Lower leg skin (tissue), 4 donors: ENCODE measurements at regions not wholly inside any gene's neighbourhood (a gene's known extent, or its start where the extent isn't known, plus 50 kb on each side); places are given as distances from the start of the nearest gene placed in this dataset.

Source experiments
- DNase-seq, 2 donors: peaks; one replicate each; pipeline ENCODE4 v3.0.0-alpha.2; 2019; ENCODE audit warnings: low spot score in 2 of 2
- H3K4me3 ChIP-seq: fragments of 200-600 bp; sonication (generic); 2 replicates; pipeline ENCODE4 v1.5.1; 2017; ENCODE audit warnings: mild to moderate bottlenecking, low read depth; ENCODE audit not compliant: poor library complexity, severe bottlenecking
- CTCF ChIP-seq, 3 donors: fragments of 450-650 bp; IDR thresholded peaks; one replicate each; pipeline ENCODE4 v1.5.1; 2016; ENCODE audit warnings: antibody characterized with exemption in 3 of 3, mild to moderate bottlenecking in 3 of 3, moderate library complexity in 2 of 3
- POLR2A ChIP-seq, 2 donors: fragments of 450-650 bp; IDR thresholded peaks; one replicate each; pipeline ENCODE4 v1.6.1; 2016 to 2017; ENCODE audit warnings: antibody characterized with exemption in 2 of 2, mild to moderate bottlenecking in 1 of 2, moderate library complexity in 1 of 2
- WGBS, 2 donors: methylation state at CpG; one replicate each; pipeline ENCODE4 v1.1.5; 2018; 5-methylcytosine and 5-hydroxymethylcytosine counted together
- intact Hi-C: fragments of 100-400 bp; cut with DNase I; formaldehyde crosslinking; loops from one replicate; pipeline ENCODE4 v1.15.0; 2023; ENCODE audit warnings: low total_unique reads

- TF ChIP-seq CTCF (IDR thresholded peaks at IDR 0.05) (no peak), POLR2A (IDR thresholded peaks at IDR 0.05) (no peak)
- DNase-seq: no peak
- no peak overlapping the region for H3K4me3 ChIP-seq
- WGBS, 2 donors: 90 to 91% methylated on average over 6 of the region's 6 CpGs
- intact Hi-C loops: no loop called here
Observed at GRCh38 chr13:99875391-99875790, 96.2 kb downstream of the ZIC5 start.

GRCh38 chr13:99873832-99874430 lies 97.6 kb downstream of the ZIC5 start:
- DNase-seq: no peak
- intact Hi-C loops: no loop called here
- H3K4me3 ChIP-seq: no peak overlapping the region
- WGBS, 2 donors: 64 to 77% methylated on average over 3 of the region's 3 CpGs
- TF ChIP-seq CTCF (IDR thresholded peaks at IDR 0.05): no peak
- TF ChIP-seq POLR2A (IDR thresholded peaks at IDR 0.05): no peak

GRCh38 chr13:99873141-99873540 lies 98.4 kb downstream of the ZIC5 start:
- 90 to 96% methylated on average over 2 of the region's 2 CpGs for WGBS, 2 donors
- H3K4me3 ChIP-seq: no peak overlapping the region
- DNase-seq: no peak
- intact Hi-C loops: no loop called here
- TF ChIP-seq CTCF (IDR thresholded peaks at IDR 0.05): no peak
- no peak for TF ChIP-seq POLR2A (IDR thresholded peaks at IDR 0.05)

- intact Hi-C loops: no loop called here
- 38 to 39% methylated on average over 6 of the region's 6 CpGs for WGBS, 2 donors
- H3K4me3 ChIP-seq: no peak overlapping the region
- no peak for DNase-seq
- no peak for TF ChIP-seq POLR2A (IDR thresholded peaks at IDR 0.05)
- no peak for TF ChIP-seq CTCF (IDR thresholded peaks at IDR 0.05)
Observed at GRCh38 chr13:99871249-99871898, 100.2 kb downstream of the ZIC5 start.

- no peak overlapping the region for H3K4me3 ChIP-seq
- intact Hi-C loops: no loop called here
- no peak for TF ChIP-seq CTCF (IDR thresholded peaks at IDR 0.05)
- DNase-seq: no peak
- 91 to 92% methylated on average over 6 of the region's 6 CpGs for WGBS, 2 donors
Observed at GRCh38 chr13:99870541-99870940, 101.0 kb downstream of the ZIC5 start.

- 86 to 96% methylated on average over 1 of the region's 1 CpG for WGBS, 2 donors
- no peak for DNase-seq
- TF ChIP-seq POLR2A (IDR thresholded peaks at IDR 0.05) (no peak), CTCF (IDR thresholded peaks at IDR 0.05) (no peak)
- intact Hi-C loops: no loop called here
- H3K4me3 ChIP-seq: no peak overlapping the region
Observed at GRCh38 chr13:99869830-99870229, 101.7 kb downstream of the ZIC5 start.
